OCI-LY3 (cell line): ENCODE measurements at regions not wholly inside any gene's neighbourhood (a gene's known extent, or its start where the extent isn't known, plus 50 kb on each side); places are given as distances from the start of the nearest gene placed in this dataset.
"Not testable (repeated sequence)": the region's sequence is repeated elsewhere in the genome, so short reads cannot be mapped to it uniquely, and the experiment has no call there.

Experiments used
- H2AFZ ChIP-seq: fragments of 200-600, 300-600 bp; shearing (Covaris generic); 2 replicates; pipeline ENCODE4 v1.6.0; 2014; ENCODE audit warnings: antibody characterized with exemption, low read depth, low read length
- H3K27ac ChIP-seq: fragments of 200-600, 300-600 bp; sonication (generic); 2 replicates; pipeline ENCODE4 v1.5.1; 2014; ENCODE audit warnings: mild to moderate bottlenecking, low read length, moderate library complexity, mixed read lengths
- H3K27me3 ChIP-seq: fragments of 200-600, 300-600 bp; sonication (generic); 2 replicates; pipeline ENCODE4 v1.6.1; 2014; ENCODE audit warnings: low read depth, low read length, mixed read lengths
- H3K36me3 ChIP-seq: fragments of 200-600, 300-600 bp; sonication (generic); replicated peaks from 2 replicates; pipeline ENCODE3; 2014; ENCODE audit warnings: low read depth, low read length, mixed read lengths
- H3K4me1 ChIP-seq: fragments of 300-600, 200-600 bp; sonication (generic); 2 replicates; pipeline ENCODE4 v1.6.1; 2014; ENCODE audit warnings: low read length, mixed read lengths
- H3K4me2 ChIP-seq: fragments of 200-600, 300-600 bp; sonication (generic); 2 replicates; pipeline ENCODE4 v1.6.1; 2014; ENCODE audit warnings: low read length, mixed read lengths
- H3K4me3 ChIP-seq: fragments of 300-600, 200-600 bp; sonication (generic); 2 replicates; pipeline ENCODE4 v1.5.1; 2014; ENCODE audit warnings: antibody characterized with exemption, mild to moderate bottlenecking, low read length, moderate library complexity
- H3K79me2 ChIP-seq: fragments of 300-600, 200-600 bp; shearing (Covaris generic); 2 replicates; pipeline ENCODE4 v1.6.1; 2014; ENCODE audit warnings: mild to moderate bottlenecking, low read length, mixed read lengths
- H3K9ac ChIP-seq: fragments of 300-600, 200-600 bp; shearing (Covaris generic); 2 replicates; pipeline ENCODE4 v1.6.0; 2014; ENCODE audit warnings: mild to moderate bottlenecking, low read length, moderate library complexity
- H3K9me3 ChIP-seq: fragments of 200-600, 300-600 bp; shearing (Covaris generic); 2 replicates; pipeline ENCODE4 v1.6.1; 2014; ENCODE audit warnings: low read length, mixed read lengths; ENCODE audit not compliant: insufficient read depth
- H4K20me1 ChIP-seq: fragments of 200-600, 300-600 bp; sonication (generic); 2 replicates; pipeline ENCODE4 v1.6.1; 2016; ENCODE audit warnings: low read length, mixed read lengths; ENCODE audit not compliant: insufficient read depth
- EZH2phosphoT487 ChIP-seq: fragments of 200-600 bp; shearing (Covaris generic); IDR thresholded peaks from 2 replicates; pipeline ENCODE4 v1.6.1; 2018; ENCODE audit warnings: antibody characterized with exemption, mixed run types, low read depth
- TF ChIP-seq, protein P1 (sequence below): fragments of 200-600, 300-600 bp; sonication (generic); IDR thresholded peaks from 2 replicates; pipeline ENCODE4 v1.5.1; 2014; ENCODE audit warnings: antibody characterized with exemption, low read length, low read depth

DNA sequence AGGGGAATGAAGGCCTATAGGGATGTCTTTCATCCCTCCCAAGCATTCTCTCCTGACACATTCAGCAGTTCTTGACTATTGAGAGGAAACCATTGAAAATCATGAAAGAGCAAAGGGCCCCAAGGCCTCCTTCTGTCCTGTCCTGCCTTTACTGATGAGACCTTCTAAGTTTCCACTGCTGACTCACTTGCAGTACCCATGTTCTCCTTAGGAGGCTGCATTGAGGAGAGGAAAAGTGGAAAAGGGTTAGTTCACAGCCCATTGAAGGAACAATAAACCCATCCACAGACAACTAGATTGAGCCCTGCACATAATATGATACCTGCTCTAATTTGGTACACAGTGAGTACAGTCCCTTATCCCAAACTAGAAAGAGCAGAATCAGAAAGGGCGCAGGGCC, 115.1 kb upstream of the PNPLA4 start:
- TF ChIP-seq, protein P1, sequence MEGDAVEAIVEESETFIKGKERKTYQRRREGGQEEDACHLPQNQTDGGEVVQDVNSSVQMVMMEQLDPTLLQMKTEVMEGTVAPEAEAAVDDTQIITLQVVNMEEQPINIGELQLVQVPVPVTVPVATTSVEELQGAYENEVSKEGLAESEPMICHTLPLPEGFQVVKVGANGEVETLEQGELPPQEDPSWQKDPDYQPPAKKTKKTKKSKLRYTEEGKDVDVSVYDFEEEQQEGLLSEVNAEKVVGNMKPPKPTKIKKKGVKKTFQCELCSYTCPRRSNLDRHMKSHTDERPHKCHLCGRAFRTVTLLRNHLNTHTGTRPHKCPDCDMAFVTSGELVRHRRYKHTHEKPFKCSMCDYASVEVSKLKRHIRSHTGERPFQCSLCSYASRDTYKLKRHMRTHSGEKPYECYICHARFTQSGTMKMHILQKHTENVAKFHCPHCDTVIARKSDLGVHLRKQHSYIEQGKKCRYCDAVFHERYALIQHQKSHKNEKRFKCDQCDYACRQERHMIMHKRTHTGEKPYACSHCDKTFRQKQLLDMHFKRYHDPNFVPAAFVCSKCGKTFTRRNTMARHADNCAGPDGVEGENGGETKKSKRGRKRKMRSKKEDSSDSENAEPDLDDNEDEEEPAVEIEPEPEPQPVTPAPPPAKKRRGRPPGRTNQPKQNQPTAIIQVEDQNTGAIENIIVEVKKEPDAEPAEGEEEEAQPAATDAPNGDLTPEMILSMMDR: no peak
- no peaks in the 10 kb centered on the region for H3K79me2 ChIP-seq
- no peaks in the 10 kb centered on the region for H3K27me3 ChIP-seq
- H3K27ac ChIP-seq: no peak overlapping the region
- H3K4me1 ChIP-seq: no peaks in the 10 kb centered on the region
- no peak overlapping the region for H3K4me3 ChIP-seq
- H4K20me1 ChIP-seq: no peaks in the 10 kb centered on the region
- H3K9me3 ChIP-seq: no peaks in the 10 kb centered on the region
- no peaks in the 10 kb centered on the region for H3K36me3 ChIP-seq
- H3K4me2 ChIP-seq: no peak overlapping the region
- H3K9ac ChIP-seq: no peak overlapping the region
- H2AFZ ChIP-seq: no peak overlapping the region

DNA sequence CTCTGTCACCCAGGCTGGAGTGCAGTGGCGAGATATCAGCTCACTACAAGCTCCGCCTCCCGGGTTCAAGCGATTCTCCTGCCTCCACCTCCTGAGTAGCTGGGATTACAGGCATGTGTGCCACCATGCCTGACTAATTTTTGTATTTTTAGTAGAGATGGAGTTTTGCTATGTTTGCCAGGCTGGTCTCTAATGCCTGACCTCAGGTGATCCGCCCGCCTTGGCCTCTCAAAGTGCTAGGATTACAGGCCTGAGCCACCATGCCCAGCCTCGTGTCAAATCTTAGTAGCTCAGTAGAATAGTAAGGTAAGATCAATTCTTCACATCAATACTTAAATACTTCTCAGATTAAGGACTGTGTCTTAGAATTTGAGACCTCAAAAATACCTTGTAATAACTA, 112.5 kb upstream of the PNPLA4 start:
- not testable (repeated sequence) for H3K79me2 ChIP-seq, H3K36me3 ChIP-seq, H4K20me1 ChIP-seq

DNA sequence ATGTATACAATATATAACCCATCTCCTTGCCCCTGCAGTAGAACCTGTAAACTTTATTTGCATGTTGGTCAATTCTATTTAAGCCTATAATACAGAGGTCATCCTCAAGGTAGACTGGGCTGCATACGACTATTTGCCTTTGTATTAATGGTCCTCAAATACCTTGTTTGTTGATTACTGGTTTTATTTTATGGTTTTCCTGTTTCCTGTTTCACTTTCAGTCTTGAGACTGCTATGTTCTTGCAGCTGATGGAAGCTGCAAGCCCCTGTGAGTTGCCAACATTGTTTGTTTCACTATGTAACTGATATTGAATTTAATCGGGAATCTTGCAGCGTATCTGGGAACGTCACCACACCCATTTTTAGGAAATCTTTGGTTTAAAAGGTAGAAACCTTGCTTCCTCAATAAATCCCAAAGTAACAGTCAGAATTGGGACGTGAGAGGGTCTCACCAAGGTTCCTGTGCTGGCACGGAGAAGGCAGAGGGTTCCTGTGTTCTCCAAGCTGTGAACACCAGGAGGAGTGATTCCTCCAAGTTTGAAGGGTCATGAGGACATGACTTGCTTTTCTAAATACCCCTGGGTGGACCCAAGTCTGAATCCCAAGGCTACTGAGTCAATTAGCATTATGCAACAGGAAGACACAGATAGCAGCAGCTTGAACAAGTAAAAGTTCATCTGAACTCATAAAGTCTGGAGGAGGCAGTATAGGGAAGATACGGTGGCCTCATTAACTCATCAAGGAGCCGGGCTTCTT, 110.6 kb upstream of the PNPLA4 start:
- Histone ChIP-seq H4K20me1 (no peaks in the 10 kb centered on the region), H3K27me3 (no peaks in the 10 kb centered on the region), H3K36me3 (no peaks in the 10 kb centered on the region), H3K4me1 (no peaks in the 10 kb centered on the region), H3K79me2 (no peaks in the 10 kb centered on the region), H2AFZ (no peak overlapping the region), H3K9me3 (no peaks in the 10 kb centered on the region), H3K27ac (no peak overlapping the region), H3K4me2 (no peak overlapping the region), H3K4me3 (no peak overlapping the region), H3K9ac (no peak overlapping the region)
- TF ChIP-seq, protein P1: no peak
- no peak for TF ChIP-seq EZH2phosphoT487

More for the DNA sequence above, 112.5 kb upstream of the PNPLA4 start:
- not testable (repeated sequence) for H3K4me3 ChIP-seq, H3K4me2 ChIP-seq, H2AFZ ChIP-seq, H3K9ac ChIP-seq, H3K4me1 ChIP-seq, H3K27me3 ChIP-seq, H3K9me3 ChIP-seq, H3K27ac ChIP-seq

DNA sequence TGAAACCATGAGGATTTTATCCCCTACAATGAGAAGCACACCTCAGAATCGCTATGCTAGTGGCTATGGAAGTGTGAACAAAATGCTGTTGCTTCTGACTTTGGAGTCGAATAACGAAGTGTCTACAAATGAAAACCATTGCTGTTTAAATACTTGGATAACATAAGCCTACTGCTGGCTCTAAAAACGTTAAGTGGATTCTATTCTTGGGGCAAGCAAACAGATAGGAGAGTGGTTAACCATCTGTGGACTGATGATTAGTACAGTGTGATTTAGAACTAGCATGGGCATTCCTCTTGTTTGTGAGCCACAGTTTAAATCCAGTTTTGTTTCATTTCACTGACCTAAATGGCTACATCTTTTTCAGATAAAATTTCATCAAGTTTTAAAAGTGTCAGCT, 109.7 kb upstream of the PNPLA4 start:
- H4K20me1 ChIP-seq: no peaks in the 10 kb centered on the region
- H3K27me3 ChIP-seq: no peaks in the 10 kb centered on the region
- H3K4me3 ChIP-seq: no peak overlapping the region
- no peaks in the 10 kb centered on the region for H3K4me1 ChIP-seq
- no peaks in the 10 kb centered on the region for H3K36me3 ChIP-seq
- TF ChIP-seq EZH2phosphoT487: no peak
- TF ChIP-seq, protein P1: no peak
- no peaks in the 10 kb centered on the region for H3K79me2 ChIP-seq
- no peak overlapping the region for H3K27ac ChIP-seq
- H2AFZ ChIP-seq: no peak overlapping the region
- H3K4me2 ChIP-seq: no peak overlapping the region
- no peaks in the 10 kb centered on the region for H3K9me3 ChIP-seq
- H3K9ac ChIP-seq: no peak overlapping the region
